H1 (cell line): ENCODE measurements at regions not wholly inside any gene's neighbourhood (a gene's known extent, or its start where the extent isn't known, plus 50 kb on each side); places are given as distances from the start of the nearest gene placed in this dataset.

Experiments used
- CTCF ChIA-PET: fragments of 300-600 bp; sonication (Branson Sonifier 250); formaldehyde crosslinking; loops from one replicate; lab custom pipeline; 2021; ENCODE audit not compliant: partially characterized antibody; lab: Charles Lee
- POLR2A ChIA-PET: fragments of 300-600 bp; sonication (Branson Sonifier 250); formaldehyde crosslinking; loops from one replicate; lab custom pipeline; 2021; ENCODE audit warnings: inconsistent platforms; ENCODE audit not compliant: partially characterized antibody; lab: Charles Lee
- DNase-seq, 2 experiments: peaks; one replicate each; pipeline versions ENCODE4 v3.0.0 to v3.0.0-alpha.2; 2010 to 2022; ENCODE audit warnings: low spot score in 2 of 2, low read depth in 1 of 2, mixed read lengths in 1 of 2
- FAIRE-seq: peaks from 2 replicates; lab custom pipeline; 2011; peaks lifted over from hg19 to GRCh38; lab: Jason Lieb, UNC
- H2AFZ ChIP-seq: 2 replicates; pipeline ENCODE4 v1.8.1; 2012; ENCODE audit warnings: low read length, inconsistent platforms
- H2AK5ac ChIP-seq: 2 replicates; pipeline ENCODE4 v1.6.1; 2013; ENCODE audit warnings: low read depth, low read length
- H2BK120ac ChIP-seq: replicated peaks from 2 replicates; pipeline ENCODE3; 2013; ENCODE audit warnings: low read depth, low read length, inconsistent platforms
- H2BK12ac ChIP-seq: 2 replicates; pipeline ENCODE4 v1.6.1; 2013; ENCODE audit warnings: low read depth, low read length
- H2BK15ac ChIP-seq: 2 replicates; pipeline ENCODE4 v1.6.1; 2013; ENCODE audit warnings: low read length
- H2BK20ac ChIP-seq: 2 replicates; pipeline ENCODE4 v1.6.1; 2013; ENCODE audit warnings: low read length
- H2BK5ac ChIP-seq: 2 replicates; pipeline ENCODE4 v1.6.1; 2013; ENCODE audit warnings: low read depth, low read length
- H3K14ac ChIP-seq: 2 replicates; pipeline ENCODE4 v1.6.1; 2013; ENCODE audit warnings: inconsistent platforms; ENCODE audit not compliant: insufficient read length
- H3K18ac ChIP-seq: 2 replicates; pipeline ENCODE4 v1.6.1; 2013; ENCODE audit warnings: low read length; ENCODE audit errors: extremely low read depth
- H3K23ac ChIP-seq: 2 replicates; pipeline ENCODE4 v1.6.1; 2013; ENCODE audit warnings: inconsistent platforms; ENCODE audit not compliant: insufficient read length
- H3K23me2 ChIP-seq: 2 replicates; pipeline ENCODE4 v1.6.1; 2013; ENCODE audit warnings: low read depth, low read length
- H3K27ac ChIP-seq: 2 replicates; pipeline ENCODE4 v1.6.1; 2011; ENCODE audit warnings: low read depth, low read length, inconsistent platforms
- H3K27me3 ChIP-seq, 4 experiments: replicated peaks in 1 of 4; 1 replicate in 1 of 4; 2 replicates in 3 of 4; pipeline versions ENCODE4 v1.6.1 to v1.8.1; 2011 to 2013; ENCODE audit warnings: low read length in 3 of 4, mild to moderate bottlenecking in 3 of 4, inconsistent platforms in 2 of 4, mixed read lengths in 2 of 4, moderate library complexity in 1 of 4; ENCODE audit not compliant: control insufficient read depth in 3 of 4, insufficient read depth in 3 of 4; ENCODE audit errors: extremely low read depth in 1 of 4
- H3K36me3 ChIP-seq, 4 experiments: 2 replicates each; pipeline versions ENCODE4 v1.6.1 to v1.8.1; 2011 to 2013; ENCODE audit warnings: mild to moderate bottlenecking in 4 of 4, low read length in 3 of 4, moderate library complexity in 2 of 4, control low read depth in 1 of 4, inconsistent platforms in 1 of 4; ENCODE audit not compliant: insufficient read depth in 4 of 4, control insufficient read depth in 2 of 4
- H3K4ac ChIP-seq: replicated peaks from 2 replicates; pipeline ENCODE3; 2013; ENCODE audit warnings: low read length, low read depth, mixed read lengths, inconsistent platforms; ENCODE audit not compliant: insufficient read length
- H3K4me1 ChIP-seq, 4 experiments: replicated peaks in 1 of 4; 1 replicate in 1 of 4; 2 replicates in 3 of 4; pipeline versions ENCODE4 v1.6.1 to v1.8.1; 2011 to 2013; ENCODE audit warnings: low read length in 3 of 4, inconsistent platforms in 2 of 4, mixed read lengths in 1 of 4; ENCODE audit not compliant: insufficient read depth in 4 of 4, control insufficient read depth in 3 of 4
- H3K4me2 ChIP-seq, 2 experiments: 2 replicates each; pipeline versions ENCODE4 v1.6.1 to v1.8.1; 2011 to 2013; ENCODE audit warnings: low read depth in 2 of 2, low read length in 2 of 2, control low read depth in 1 of 2, inconsistent platforms in 1 of 2, mild to moderate bottlenecking in 1 of 2; ENCODE audit not compliant: insufficient read depth in 1 of 2
- H3K4me3 ChIP-seq, 4 experiments: fragments of 200-600, 300-600 bp in 1 of 4; sonication (generic), shearing (Covaris generic), sonication (Bioruptor Twin) in 1 of 4; 2 replicates each; pipeline versions ENCODE4 v1.5.1 to v1.8.1; 2011 to 2016; ENCODE audit warnings: low read length in 4 of 4, low read depth in 3 of 4, control low read depth in 2 of 4, inconsistent platforms in 2 of 4, mild to moderate bottlenecking in 2 of 4, mixed read lengths in 1 of 4, moderate library complexity in 1 of 4; ENCODE audit not compliant: insufficient read depth in 2 of 4; ENCODE audit errors: extremely low read depth in 1 of 4
- H3K56ac ChIP-seq: replicated peaks from 2 replicates; pipeline ENCODE3; 2013; ENCODE audit warnings: low read depth, mild to moderate bottlenecking, mixed read lengths, low read length, inconsistent platforms; ENCODE audit not compliant: insufficient read length
- H3K79me1 ChIP-seq: 2 replicates; pipeline ENCODE4 v1.6.1; 2013; ENCODE audit warnings: low read depth, low read length, control low read depth
- H3K79me2 ChIP-seq, 2 experiments: 2 replicates each; pipeline versions ENCODE4 v1.6.1 to v1.8.1; 2012 to 2013; ENCODE audit warnings: low read length in 2 of 2, mild to moderate bottlenecking in 2 of 2, inconsistent platforms in 1 of 2; ENCODE audit not compliant: insufficient read depth in 2 of 2, control insufficient read depth in 1 of 2
- H3K9ac ChIP-seq, 4 experiments: replicated peaks in 1 of 4; 1 replicate in 1 of 4; 2 replicates in 3 of 4; pipeline versions ENCODE4 v1.6.1 to v1.8.1; 2011 to 2013; ENCODE audit warnings: low read depth in 3 of 4, low read length in 3 of 4, control low read depth in 2 of 4, mild to moderate bottlenecking in 2 of 4, moderate library complexity in 2 of 4, inconsistent platforms in 1 of 4; ENCODE audit errors: extremely low read depth in 1 of 4
- H3K9me3 ChIP-seq, 2 experiments: 2 replicates each; pipeline versions ENCODE4 v1.6.1 to v1.8.1; 2012 to 2013; ENCODE audit warnings: mild to moderate bottlenecking in 2 of 2, moderate library complexity in 2 of 2, control low read depth in 1 of 2, inconsistent platforms in 1 of 2, low read depth in 1 of 2, low read length in 1 of 2, mixed read lengths in 1 of 2; ENCODE audit not compliant: insufficient read depth in 2 of 2
- H4K20me1 ChIP-seq, 2 experiments: replicated peaks in 1 of 2; 2 replicates each; pipeline versions ENCODE3 to v1.8.1; 2011 to 2013; ENCODE audit warnings: inconsistent platforms in 2 of 2, low read length in 2 of 2, mild to moderate bottlenecking in 1 of 2; ENCODE audit not compliant: insufficient read depth in 2 of 2, control insufficient read depth in 1 of 2
- H4K5ac ChIP-seq: 2 replicates; pipeline ENCODE4 v1.6.1; 2013; ENCODE audit warnings: low read length, low read depth, mixed read lengths, inconsistent platforms; ENCODE audit not compliant: insufficient read length
- H4K8ac ChIP-seq: 2 replicates; pipeline ENCODE4 v1.8.0; 2013; ENCODE audit warnings: mild to moderate bottlenecking, moderate library complexity, low read length, inconsistent platforms; ENCODE audit not compliant: insufficient read depth; ENCODE audit errors: extremely low read depth
- H4K91ac ChIP-seq: replicated peaks from 2 replicates; pipeline ENCODE3; 2013; ENCODE audit warnings: low read length, mixed read lengths, inconsistent platforms; ENCODE audit not compliant: insufficient read length
- ASH2L ChIP-seq: fragments of 200-600, 300-600 bp; sonication (generic); IDR thresholded peaks from one replicate; pipeline ENCODE4 v1.7.1; 2017; ENCODE audit warnings: low read length
- BCL11A ChIP-seq, 2 experiments: IDR thresholded peaks; one replicate each; pipeline ENCODE4 v1.6.1; 2011; ENCODE audit warnings: low read depth in 2 of 2, low read length in 2 of 2, mild to moderate bottlenecking in 2 of 2
- RAD21 ChIP-seq, 2 experiments: IDR thresholded peaks in 1 of 2; conservative IDR thresholded peaks in 1 of 2; 2 replicates each; pipeline ENCODE4 v1.6.1; 2011; ENCODE audit warnings: low read depth in 2 of 2, low read length in 2 of 2, improper control_type of control experiment in 1 of 2, inconsistent platforms in 1 of 2, mild to moderate bottlenecking in 1 of 2, moderate library complexity in 1 of 2
- RNF2 ChIP-seq: fragments of 200-900, 300-1000 bp; sonication (generic); IDR thresholded peaks from 2 replicates; pipeline ENCODE4 v1.7.1; 2016; ENCODE audit warnings: borderline replicate concordance, low read depth, mild to moderate bottlenecking, antibody characterized with exemption, low read length; ENCODE audit not compliant: poor library complexity, severe bottlenecking; ENCODE audit errors: missing control alignments
- SIN3A ChIP-seq, 2 experiments: IDR thresholded peaks in 1 of 2; conservative IDR thresholded peaks in 1 of 2; 2 replicates each; pipeline ENCODE4 v1.6.1; 2011 to 2012; ENCODE audit warnings: low read length in 2 of 2, improper control_type of control experiment in 1 of 2, low read depth in 1 of 2, mild to moderate bottlenecking in 1 of 2
- SP1 ChIP-seq: IDR thresholded peaks from 2 replicates; pipeline ENCODE4 v1.6.1; 2011; ENCODE audit warnings: low read depth, low read length
- ZNF274 ChIP-seq: IDR thresholded peaks from 2 replicates; pipeline ENCODE4 v1.7.0; 2012; ENCODE audit warnings: low read length, borderline replicate concordance; ENCODE audit errors: extremely low read depth

DNA sequence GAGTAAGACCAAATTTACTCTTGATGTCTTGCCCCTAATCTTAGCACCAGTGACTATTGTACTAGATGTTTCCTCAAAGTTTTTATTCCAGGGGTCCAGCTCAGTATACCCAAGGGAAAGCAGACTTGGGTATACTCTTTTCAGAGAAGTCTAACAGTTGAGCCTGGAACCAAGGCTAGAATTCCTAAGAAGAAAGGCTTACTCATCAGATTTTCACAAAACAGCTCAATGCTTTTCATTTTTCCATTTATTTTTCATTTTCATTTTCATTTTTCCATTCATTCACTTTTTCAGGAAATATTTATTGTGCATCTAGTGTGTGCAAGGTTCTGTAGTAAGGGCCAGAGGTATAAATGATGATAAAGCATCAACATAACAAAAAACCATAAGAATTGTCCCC lies 143.2 kb downstream of the PHLDA1 start:
- TF ChIP-seq ASH2L (no peak), ZNF274 (no peak), RNF2 (no peak), SIN3A (conservative IDR thresholded peaks at IDR 0.05 in 1 of 2, IDR thresholded peaks at IDR 0.05 in 1 of 2; ENCODE audit: low read depth in 1 of 2, low read length in 2 of 2) (no peak), BCL11A (IDR thresholded peaks at IDR 0.05; ENCODE audit: low read depth in 2 of 2, low read length in 2 of 2) (no peak), RAD21 (IDR thresholded peaks at IDR 0.05 in 1 of 2, conservative IDR thresholded peaks at IDR 0.05 in 1 of 2; ENCODE audit: low read depth in 2 of 2, low read length in 2 of 2) (no peak), SP1 (no peak)
- POLR2A ChIA-PET, result no interaction called here
- H4K20me1 ChIP-seq, result no peaks in the 10 kb centered on the region

More for the DNA sequence above, 143.2 kb downstream of the PHLDA1 start:
- CTCF ChIA-PET, result no interaction called here
- Histone ChIP-seq H3K18ac (no peak overlapping the region), H4K91ac (no peak overlapping the region), H3K79me1 (no peaks in the 10 kb centered on the region), H2BK15ac (no peak overlapping the region), H2BK12ac (no peak overlapping the region), H3K23me2 (no peaks in the 10 kb centered on the region), H3K4me3 (no peak overlapping the region), H3K56ac (no peak overlapping the region), H3K14ac (no peak overlapping the region), H3K27ac (no peak overlapping the region), H3K27me3 (no peaks in the 10 kb centered on the region), H2BK20ac (no peak overlapping the region), H3K36me3 (no peaks in the 10 kb centered on the region), H4K8ac (no peak overlapping the region), H3K79me2 (no peaks in the 10 kb centered on the region), H2BK120ac (no peak overlapping the region), H3K23ac (no peak overlapping the region), H4K5ac (no peak overlapping the region), H3K4me2 (no peak overlapping the region), H3K4me1 (peaks cover 0 to 6% (median 1%) of the 10 kb centered on the region in 4 experiments; a peak in 6 of 7 replicates), H3K4ac (no peak overlapping the region), H2AFZ (peak overlapping the region; percentile 85; the same call in 1 of the 2 replicates), H3K9ac (no peak overlapping the region), H2AK5ac (no peak overlapping the region), H2BK5ac (no peak overlapping the region), H3K9me3 (no peaks in the 10 kb centered on the region)
- FAIRE-seq (no peak), DNase-seq (no peak)
